Small intestine (tissue), 7 donors: ENCODE measurements at regions not wholly inside any gene's neighbourhood (a gene's known extent, or its start where the extent isn't known, plus 50 kb on each side); places are given as distances from the start of the nearest gene placed in this dataset.
"Not testable (repeated sequence)": the region's sequence is repeated elsewhere in the genome, so short reads cannot be mapped to it uniquely, and the experiment has no call there.

Experiments
- DNase-seq, 2 donors: peaks; one replicate each; pipeline versions ENCODE4 v3.0.0 to v3.0.0-alpha.2; 2013
- FAIRE-seq: peaks from 2 replicates; lab custom pipeline; 2012; peaks lifted over from hg19 to GRCh38; lab: Jason Lieb, UNC
- H3K27ac ChIP-seq, 3 donors: one replicate each; pipeline ENCODE4 v1.5.1; 2013; ENCODE audit warnings: low read length in 2 of 3, mild to moderate bottlenecking in 2 of 3, control low read depth in 1 of 3, inconsistent platforms in 1 of 3, low read depth in 1 of 3, moderate library complexity in 1 of 3
- H3K27me3 ChIP-seq, 3 donors: one replicate each; pipeline ENCODE4 v1.6.1; 2013; ENCODE audit warnings: low read length in 3 of 3, inconsistent platforms in 1 of 3; ENCODE audit not compliant: control insufficient read depth in 3 of 3, insufficient read depth in 3 of 3
- H3K36me3 ChIP-seq, 3 donors: one replicate each; pipeline ENCODE4 v1.6.1; 2013; ENCODE audit warnings: low read length in 3 of 3, inconsistent platforms in 1 of 3, low read depth in 1 of 3, mild to moderate bottlenecking in 1 of 3, moderate library complexity in 1 of 3; ENCODE audit not compliant: control insufficient read depth in 3 of 3, insufficient read depth in 2 of 3
- H3K4me1 ChIP-seq, 3 donors: one replicate each; pipeline ENCODE4 v1.6.1; 2013; ENCODE audit warnings: low read length in 2 of 3, inconsistent platforms in 1 of 3, low read depth in 1 of 3, mild to moderate bottlenecking in 1 of 3, moderate library complexity in 1 of 3; ENCODE audit not compliant: control insufficient read depth in 3 of 3, insufficient read depth in 2 of 3
- H3K4me3 ChIP-seq, 3 donors: one replicate each; pipeline ENCODE4 v1.5.1; 2013; ENCODE audit warnings: low read length in 3 of 3, control low read depth in 1 of 3, inconsistent platforms in 1 of 3, low read depth in 1 of 3, mild to moderate bottlenecking in 1 of 3, moderate library complexity in 1 of 3
- H3K9me3 ChIP-seq, 2 donors: one replicate each; pipeline ENCODE4 v1.6.1; 2013; ENCODE audit warnings: low read depth in 1 of 2, low read length in 1 of 2; ENCODE audit not compliant: control insufficient read depth in 2 of 2, insufficient read depth in 1 of 2
- WGBS, 3 donors: extraction: QIAGEN DNeasy Blood & Tissue Kit; methylation state at CpG; one replicate each; pipeline ENCODE4 v1.1.7; 2013; 5-methylcytosine and 5-hydroxymethylcytosine counted together
- donor health status: healthy with polysubstance abuse.
- donor health status: control.
- donor health status: control.
- donor health status: Bipolar disorder and iron deficiency.
- donor health status: healthy.

- Histone ChIP-seq H3K27me3 (no peaks in the 10 kb centered on the region), H3K36me3 (no peaks in the 10 kb centered on the region)
Measured at GRCh38 chr6:93663111-93663510, 243.8 kb upstream of the EPHA7 start.

GRCh38 chr6:93654548-93654947 lies 235.2 kb upstream of the EPHA7 start:
- Histone ChIP-seq H3K4me1 (no peaks in the 10 kb centered on the region), H3K27ac (no peak overlapping the region), H3K36me3 (no peaks in the 10 kb centered on the region), H3K4me3 (no peak overlapping the region), H3K9me3 (no peaks in the 10 kb centered on the region), H3K27me3 (no peaks in the 10 kb centered on the region)
- DNase-seq (no peak), FAIRE-seq (no peak)
- 67 to 77% (median 75%) methylated on average over 2 of the region's 2 CpGs for WGBS, 3 donors

More at GRCh38 chr6:93663111-93663510, 243.8 kb upstream of the EPHA7 start:
- no peak overlapping the region for H3K4me3 ChIP-seq
- H3K9me3 ChIP-seq = no peaks in the 10 kb centered on the region
- no peaks in the 10 kb centered on the region for H3K4me1 ChIP-seq
- H3K27ac ChIP-seq = no peak overlapping the region
- DNase-seq (no peak), FAIRE-seq (no peak)
- 27 to 35% (median 28%) methylated on average over 1 of the region's 1 CpG for WGBS, 3 donors

GRCh38 chr6:93644611-93645010 lies 225.3 kb upstream of the EPHA7 start:
- peak; percentile 4 to 39 for DNase-seq
- Histone ChIP-seq H3K4me3 (no peak overlapping the region), H3K4me1 (no peaks in the 10 kb centered on the region), H3K36me3 (no peaks in the 10 kb centered on the region), H3K27me3 (no peaks in the 10 kb centered on the region), H3K9me3 (no peaks in the 10 kb centered on the region), H3K27ac (no peak overlapping the region)
- WGBS, 3 donors = 74 to 80% (median 75%) methylated on average over 5 of the region's 5 CpGs
- FAIRE-seq = no peak

- FAIRE-seq = no peak
Measured at GRCh38 chr6:93639126-93639525, 219.8 kb upstream of the EPHA7 start.

GRCh38 chr6:93636987-93637664 lies 217.8 kb upstream of the EPHA7 start:
- not testable (repeated sequence) for H3K9me3 ChIP-seq, H3K36me3 ChIP-seq, FAIRE-seq, H3K4me3 ChIP-seq, H3K27me3 ChIP-seq, H3K27ac ChIP-seq, DNase-seq, H3K4me1 ChIP-seq
- 92 to 97% (median 93%) methylated on average over 36 to 38 of the region's 38 CpGs for WGBS, 3 donors

More at GRCh38 chr6:93639126-93639525, 219.8 kb upstream of the EPHA7 start:
- Histone ChIP-seq H3K36me3 (no peaks in the 10 kb centered on the region), H3K27me3 (no peaks in the 10 kb centered on the region), H3K27ac (no peak overlapping the region), H3K9me3 (no peaks in the 10 kb centered on the region), H3K4me3 (no peak overlapping the region), H3K4me1 (no peaks in the 10 kb centered on the region)
- no peak for DNase-seq

GRCh38 chr6:93624408-93624807 lies 205.0 kb upstream of the EPHA7 start:
- Histone ChIP-seq H3K4me3 (no peak overlapping the region), H3K27me3 (no peaks in the 10 kb centered on the region), H3K27ac (no peak overlapping the region), H3K9me3 (no peaks in the 10 kb centered on the region), H3K4me1 (no peaks in the 10 kb centered on the region), H3K36me3 (no peaks in the 10 kb centered on the region)
- WGBS, 3 donors = 76 to 81% (median 78%) methylated on average over 3 of the region's 3 CpGs
- DNase-seq = no peak
- no peak for FAIRE-seq

- no peak for FAIRE-seq
- Histone ChIP-seq H3K27ac (no peak overlapping the region), H3K4me3 (no peak overlapping the region), H3K27me3 (no peaks in the 10 kb centered on the region), H3K9me3 (no peaks in the 10 kb centered on the region), H3K4me1 (no peaks in the 10 kb centered on the region), H3K36me3 (no peaks in the 10 kb centered on the region)
- WGBS, 3 donors = 59 to 92% (median 77%) methylated on average over 1 of the region's 1 CpG
- DNase-seq = no peak
Measured at GRCh38 chr6:93621442-93621841, 202.1 kb upstream of the EPHA7 start.

GRCh38 chr6:93604951-93605350 lies 185.6 kb upstream of the EPHA7 start:
- DNase-seq (no peak), FAIRE-seq (no peak)
- H3K4me3 ChIP-seq = no peak overlapping the region
- H3K27me3 ChIP-seq = no peaks in the 10 kb centered on the region
- no peaks in the 10 kb centered on the region for H3K9me3 ChIP-seq
- no peak overlapping the region for H3K27ac ChIP-seq
- 78 to 87% (median 79%) methylated on average over 7 of the region's 7 CpGs for WGBS, 3 donors
- H3K36me3 ChIP-seq = no peaks in the 10 kb centered on the region
- no peaks in the 10 kb centered on the region for H3K4me1 ChIP-seq

GRCh38 chr6:93592417-93592816 lies 173.1 kb upstream of the EPHA7 start:
- WGBS, 3 donors = 84 to 92% (median 88%) methylated on average over 1 of the region's 1 CpG
- no peaks in the 10 kb centered on the region for H3K36me3 ChIP-seq
- H3K27ac ChIP-seq = no peak overlapping the region
- FAIRE-seq (no peak), DNase-seq (no peak)
- H3K4me3 ChIP-seq = no peak overlapping the region
- no peaks in the 10 kb centered on the region for H3K27me3 ChIP-seq
- H3K9me3 ChIP-seq = no peaks in the 10 kb centered on the region
- no peaks in the 10 kb centered on the region for H3K4me1 ChIP-seq
